Chondrocyte (in vitro differentiated cells): ENCODE measurements at regions not wholly inside any gene's neighbourhood (a gene's known extent, or its start where the extent isn't known, plus 50 kb on each side); places are given as distances from the start of the nearest gene placed in this dataset.

Source experiments
- DNase-seq: peaks from one replicate; pipeline ENCODE4 v3.0.0; 2021; ENCODE audit warnings: mixed read lengths, low spot score
- H3K27ac Mint-ChIP-seq: one replicate; pipeline ENCODE4 v1.8.0; 2021; ENCODE audit warnings: mild to moderate bottlenecking, moderate library complexity, mixed read lengths; ENCODE audit not compliant: unreplicated experiment
- H3K27me3 Mint-ChIP-seq: 2 replicates; pipeline ENCODE4 v1.8.0; 2021; ENCODE audit warnings: low read depth, mixed read lengths
- H3K36me3 Mint-ChIP-seq: 2 replicates; pipeline ENCODE4 v1.8.0; 2021; ENCODE audit warnings: low read depth, mixed read lengths
- H3K4me1 Mint-ChIP-seq: 2 replicates; pipeline ENCODE4 v1.8.0; 2021; ENCODE audit warnings: low read depth, mild to moderate bottlenecking, mixed read lengths
- H3K4me3 Mint-ChIP-seq: one replicate; pipeline ENCODE4 v1.8.0; 2021; ENCODE audit warnings: mild to moderate bottlenecking, moderate library complexity, mixed read lengths; ENCODE audit not compliant: unreplicated experiment
- H3K9me3 Mint-ChIP-seq: 2 replicates; pipeline ENCODE4 v1.8.0; 2021; ENCODE audit warnings: low read depth, mixed read lengths
- CTCF ChIP-seq: fragments of 200-600 bp; sonication (generic); IDR thresholded peaks from 2 replicates; pipeline ENCODE4 v1.5.0; 2021; ENCODE audit warnings: antibody characterized with exemption, mild to moderate bottlenecking, moderate library complexity

DNA sequence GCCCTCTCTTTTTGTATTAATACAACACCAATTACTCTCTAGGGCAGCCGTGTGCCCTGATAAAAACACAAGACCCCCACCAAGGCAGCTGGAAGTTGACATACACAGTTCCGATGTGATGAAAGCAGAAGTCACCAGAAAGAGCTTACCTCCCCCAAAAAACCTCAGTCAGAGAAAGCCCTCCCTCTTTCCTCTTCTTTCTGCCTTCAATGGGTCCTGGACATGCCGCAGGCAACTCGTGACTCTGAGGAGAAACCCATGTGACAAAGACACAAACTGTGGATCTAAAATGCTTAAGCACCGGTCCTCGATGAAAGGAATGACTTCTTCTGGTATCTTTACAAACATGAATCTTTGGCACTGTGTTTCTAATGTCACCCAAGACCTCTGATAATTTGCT lies 117.7 kb upstream of the CCDC28A start:
- H3K27me3 Mint-ChIP-seq: no peaks in the 10 kb centered on the region
- H3K36me3 Mint-ChIP-seq: no peaks in the 10 kb centered on the region
- H3K4me1 Mint-ChIP-seq: peaks cover 31% of the 10 kb centered on the region
- H3K4me3 Mint-ChIP-seq: no peak overlapping the region
- no peak for TF ChIP-seq CTCF
- no peaks in the 10 kb centered on the region for H3K9me3 Mint-ChIP-seq
- no peak for DNase-seq
- no peak overlapping the region for H3K27ac Mint-ChIP-seq

DNA sequence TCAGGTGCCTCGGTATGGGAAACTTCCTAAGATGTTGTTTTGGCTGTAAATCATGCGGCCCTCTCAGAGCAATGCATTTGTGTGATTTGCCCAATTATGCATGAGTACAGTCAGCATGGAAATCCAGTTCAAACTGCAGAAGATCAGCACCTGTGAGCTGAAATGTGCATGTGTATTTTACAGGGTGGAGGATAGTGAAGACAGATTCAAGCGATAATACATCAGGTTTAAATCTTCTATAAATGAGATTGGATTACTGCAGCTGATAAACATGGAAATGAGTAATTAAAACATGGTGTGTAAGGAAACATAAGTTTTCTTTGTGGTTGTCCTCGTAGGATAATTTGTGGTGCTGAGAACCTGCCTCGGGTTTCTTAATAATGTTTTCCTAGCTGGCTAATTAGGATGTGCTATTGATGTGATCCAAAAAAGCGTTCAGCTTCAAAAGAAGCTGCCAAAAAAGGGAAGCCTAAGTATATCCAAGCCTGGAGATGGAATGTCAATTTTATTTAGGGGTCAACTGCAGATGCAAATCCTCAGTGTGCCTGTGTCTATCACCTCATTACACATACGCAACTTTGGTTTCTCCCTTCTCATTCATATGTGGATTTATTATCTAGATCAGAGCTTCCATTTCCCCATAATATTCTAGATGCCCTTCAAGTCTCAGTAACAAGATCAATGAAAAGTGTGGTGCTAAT lies 117.1 kb upstream of the CCDC28A start:
- H3K36me3 Mint-ChIP-seq: no peaks in the 10 kb centered on the region
- no peaks in the 10 kb centered on the region for H3K27me3 Mint-ChIP-seq
- no peak overlapping the region for H3K4me3 Mint-ChIP-seq
- no peak overlapping the region for H3K27ac Mint-ChIP-seq
- DNase-seq: no peak
- TF ChIP-seq CTCF: no peak
- no peaks in the 10 kb centered on the region for H3K9me3 Mint-ChIP-seq
- peaks cover 31% of the 10 kb centered on the region for H3K4me1 Mint-ChIP-seq

DNA sequence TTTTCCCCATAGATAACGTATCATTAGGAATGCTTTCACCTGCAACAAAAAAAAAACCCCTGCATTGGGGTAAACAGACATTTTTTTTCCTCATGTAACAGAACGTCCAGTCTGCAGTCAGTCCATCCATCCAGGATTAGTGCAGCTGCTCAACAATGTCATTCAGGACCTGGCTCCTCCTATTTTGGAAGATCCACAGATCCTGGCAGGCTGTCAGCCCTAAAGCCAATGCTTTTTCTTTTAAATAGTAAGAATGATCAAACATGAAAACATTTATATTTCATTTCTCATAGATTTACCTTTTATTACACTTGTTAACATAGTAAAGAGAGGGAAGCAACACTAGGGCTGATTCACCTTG lies 116.5 kb upstream of the CCDC28A start:
- DNase-seq: no peak
- Mint-ChIP-seq H3K27ac (no peak overlapping the region), H3K4me3 (no peak overlapping the region), H3K36me3 (no peaks in the 10 kb centered on the region), H3K27me3 (no peaks in the 10 kb centered on the region), H3K9me3 (no peaks in the 10 kb centered on the region), H3K4me1 (peaks cover 31% of the 10 kb centered on the region)
- no peak for TF ChIP-seq CTCF

GRCh38 chr6:138659998-138660397 lies 113.6 kb upstream of the CCDC28A start:
- Mint-ChIP-seq H3K9me3 (no peaks in the 10 kb centered on the region), H3K4me3 (no peak overlapping the region), H3K4me1 (peaks cover 8% of the 10 kb centered on the region), H3K27ac (no peak overlapping the region), H3K27me3 (no peaks in the 10 kb centered on the region), H3K36me3 (no peaks in the 10 kb centered on the region)
- DNase-seq: no peak
- no peak for TF ChIP-seq CTCF

- peaks cover 15% of the 10 kb centered on the region for H3K4me1 Mint-ChIP-seq
- H3K4me3 Mint-ChIP-seq: no peak overlapping the region
- DNase-seq: no peak
- H3K27me3 Mint-ChIP-seq: no peaks in the 10 kb centered on the region
- H3K9me3 Mint-ChIP-seq: no peaks in the 10 kb centered on the region
- H3K36me3 Mint-ChIP-seq: no peaks in the 10 kb centered on the region
- no peak overlapping the region for H3K27ac Mint-ChIP-seq
- no peak for TF ChIP-seq CTCF
Observed at GRCh38 chr6:138662471-138662870, 111.1 kb upstream of the CCDC28A start.
